ENCODE measurements at regions not wholly inside any gene's neighbourhood (a gene's known extent, or its start where the extent isn't known, plus 50 kb on each side); places are given as distances from the start of the nearest gene placed in this dataset.

DNA sequence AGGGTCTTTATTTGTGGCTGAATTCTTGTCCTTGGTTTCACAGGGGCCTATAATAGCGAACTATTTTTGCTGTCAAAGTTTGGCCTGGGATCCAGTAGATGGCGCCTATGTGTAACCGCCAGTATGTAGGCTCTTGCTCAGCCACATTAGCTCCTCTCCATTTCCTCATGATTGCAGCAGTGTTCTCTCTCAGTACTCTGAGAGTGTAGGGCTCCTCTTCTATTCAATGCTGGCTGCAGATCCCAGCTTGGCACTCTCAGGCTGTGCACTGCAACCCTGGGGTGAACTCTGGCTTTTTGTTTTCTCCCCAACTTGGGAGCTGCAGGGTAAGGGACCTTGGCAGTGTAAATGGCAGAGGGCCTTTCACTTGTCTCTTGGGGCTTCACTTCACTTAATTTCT is 344.6 kb upstream of the CHAC2 start:
- TF ChIP-seq, protein P1, sequence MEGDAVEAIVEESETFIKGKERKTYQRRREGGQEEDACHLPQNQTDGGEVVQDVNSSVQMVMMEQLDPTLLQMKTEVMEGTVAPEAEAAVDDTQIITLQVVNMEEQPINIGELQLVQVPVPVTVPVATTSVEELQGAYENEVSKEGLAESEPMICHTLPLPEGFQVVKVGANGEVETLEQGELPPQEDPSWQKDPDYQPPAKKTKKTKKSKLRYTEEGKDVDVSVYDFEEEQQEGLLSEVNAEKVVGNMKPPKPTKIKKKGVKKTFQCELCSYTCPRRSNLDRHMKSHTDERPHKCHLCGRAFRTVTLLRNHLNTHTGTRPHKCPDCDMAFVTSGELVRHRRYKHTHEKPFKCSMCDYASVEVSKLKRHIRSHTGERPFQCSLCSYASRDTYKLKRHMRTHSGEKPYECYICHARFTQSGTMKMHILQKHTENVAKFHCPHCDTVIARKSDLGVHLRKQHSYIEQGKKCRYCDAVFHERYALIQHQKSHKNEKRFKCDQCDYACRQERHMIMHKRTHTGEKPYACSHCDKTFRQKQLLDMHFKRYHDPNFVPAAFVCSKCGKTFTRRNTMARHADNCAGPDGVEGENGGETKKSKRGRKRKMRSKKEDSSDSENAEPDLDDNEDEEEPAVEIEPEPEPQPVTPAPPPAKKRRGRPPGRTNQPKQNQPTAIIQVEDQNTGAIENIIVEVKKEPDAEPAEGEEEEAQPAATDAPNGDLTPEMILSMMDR (IDR thresholded peaks at IDR 0.05; ENCODE audit: poor library complexity): peak; percentile 40
- TF ChIP-seq EZH2 (IDR thresholded peaks at IDR 0.05; ENCODE audit: borderline replicate concordance): no peak
- TF ChIP-seq EZH2phosphoT487 (IDR thresholded peaks at IDR 0.05; ENCODE audit: low read depth, severe bottlenecking, unreplicated experiment): no peak
